HCT116 (cell line): ENCODE measurements at regions not wholly inside any gene's neighbourhood (a gene's known extent, or its start where the extent isn't known, plus 50 kb on each side); places are given as distances from the start of the nearest gene placed in this dataset.

ENCODE experiments used
- CTCF ChIP-seq, 3 experiments: fragments of 200-600 bp in 1 of 3; sonication (generic) in 1 of 3; IDR thresholded peaks in 2 of 3; conservative IDR thresholded peaks in 1 of 3; 2 replicates each; pipeline ENCODE4 v1.5.1; 2012 to 2017; ENCODE audit warnings: low read depth in 2 of 3, low read length in 2 of 3, antibody characterized with exemption in 1 of 3, borderline replicate concordance in 1 of 3, control low read depth in 1 of 3, mild to moderate bottlenecking in 1 of 3, mixed read lengths in 1 of 3, mixed run types in 1 of 3, moderate library complexity in 1 of 3; ENCODE audit not compliant: insufficient read depth in 1 of 3
- EZH2 ChIP-seq: fragments of 200-600 bp; sonication (generic); IDR thresholded peaks from 2 replicates; pipeline ENCODE4 v1.6.1; 2017; ENCODE audit warnings: antibody characterized with exemption, mixed run types
- FOSL1 ChIP-seq: IDR thresholded peaks from 2 replicates; pipeline ENCODE4 v1.6.1; 2012; ENCODE audit warnings: low read depth
- RAD21 ChIP-seq: IDR thresholded peaks from 2 replicates; pipeline ENCODE4 v1.6.1; 2012; ENCODE audit warnings: low read depth, mild to moderate bottlenecking

- TF ChIP-seq CTCF (IDR thresholded peaks at IDR 0.05 in 2 of 3, conservative IDR thresholded peaks at IDR 0.05 in 1 of 3; ENCODE audit: borderline replicate concordance in 1 of 3, insufficient read depth in 1 of 3, low read depth in 2 of 3, low read length in 2 of 3) (no peak), RAD21 (no peak), EZH2 (no peak), FOSL1 (no peak)
Measured at GRCh38 chr7:153047079-153047959, 287.8 kb downstream of the ACTR3B start.
